ENCODE measurements at regions not wholly inside any gene's neighbourhood (a gene's known extent, or its start where the extent isn't known, plus 50 kb on each side); places are given as distances from the start of the nearest gene placed in this dataset.

GRCh38 chr2:121005453-121005852 is 269.8 kb downstream of the GLI2 start:
- Mint-ChIP-seq H3K4me3 (no peak overlapping the region), H3K36me3 (ENCODE audit: low read depth) (no peaks in the 10 kb centered on the region), H3K27me3 (ENCODE audit: low read depth) (peaks cover 9% of the 10 kb centered on the region), H3K27ac (no peak overlapping the region), H3K4me1 (ENCODE audit: low read depth) (no peaks in the 10 kb centered on the region), H3K9me3 (no peaks in the 10 kb centered on the region)
- DNase-seq, result no peak
- CTCF ChIA-PET, result no interaction called here
- intact Hi-C loops (cut with micrococcal nuclease), result no loop called here

GRCh38 chr2:121006743-121007489 is 271.2 kb downstream of the GLI2 start:
- intact Hi-C loops (cut with micrococcal nuclease), result no loop called here
- Mint-ChIP-seq H3K4me3 (no peak overlapping the region), H3K9me3 (peaks cover 2% of the 10 kb centered on the region), H3K36me3 (ENCODE audit: low read depth) (no peaks in the 10 kb centered on the region), H3K4me1 (ENCODE audit: low read depth) (no peaks in the 10 kb centered on the region), H3K27me3 (ENCODE audit: low read depth) (peaks cover 9% of the 10 kb centered on the region), H3K27ac (no peak overlapping the region)
- no peak for DNase-seq
- CTCF ChIA-PET, result interaction anchor here (1.1 kb wide), 1 partner anchor 10 kb away, joined by 3 read pairs; no protein-coding TSS in a partner anchor

GRCh38 chr2:121007490-121007853 is 271.8 kb downstream of the GLI2 start:
- Mint-ChIP-seq H3K27me3 (ENCODE audit: low read depth) (peaks cover 9% of the 10 kb centered on the region), H3K4me3 (no peak overlapping the region), H3K9me3 (peaks cover 2% of the 10 kb centered on the region), H3K36me3 (ENCODE audit: low read depth) (no peaks in the 10 kb centered on the region), H3K27ac (no peak overlapping the region), H3K4me1 (ENCODE audit: low read depth) (no peaks in the 10 kb centered on the region)
- DNase-seq, result no peak
- CTCF ChIA-PET, result no interaction called here
- intact Hi-C loops (cut with micrococcal nuclease), result no loop called here

GRCh38 chr2:121008975-121009374 is 273.3 kb downstream of the GLI2 start:
- Mint-ChIP-seq H3K27ac (no peak overlapping the region), H3K27me3 (ENCODE audit: low read depth) (peaks cover 9% of the 10 kb centered on the region), H3K9me3 (peaks cover 2% of the 10 kb centered on the region), H3K36me3 (ENCODE audit: low read depth) (no peaks in the 10 kb centered on the region), H3K4me3 (no peak overlapping the region), H3K4me1 (ENCODE audit: low read depth) (no peaks in the 10 kb centered on the region)
- no peak for DNase-seq
- CTCF ChIA-PET, result no interaction called here
- intact Hi-C loops (cut with micrococcal nuclease), result no loop called here

- DNase-seq, result no peak
- Mint-ChIP-seq H3K27ac (no peak overlapping the region), H3K4me1 (ENCODE audit: low read depth) (no peaks in the 10 kb centered on the region), H3K9me3 (peaks cover 2% of the 10 kb centered on the region), H3K27me3 (ENCODE audit: low read depth) (peaks cover 9% of the 10 kb centered on the region), H3K36me3 (ENCODE audit: low read depth) (no peaks in the 10 kb centered on the region), H3K4me3 (no peak overlapping the region)
- CTCF ChIA-PET, result no interaction called here
- intact Hi-C loops (cut with micrococcal nuclease), result no loop called here
Observed at GRCh38 chr2:121010998-121011397, 274.0 kb downstream of the TFCP2L1 start.

- Mint-ChIP-seq H3K4me3 (no peak overlapping the region), H3K4me1 (ENCODE audit: low read depth) (no peaks in the 10 kb centered on the region), H3K27me3 (ENCODE audit: low read depth) (peaks cover 3% of the 10 kb centered on the region), H3K9me3 (peaks cover 2% of the 10 kb centered on the region), H3K27ac (no peak overlapping the region), H3K36me3 (ENCODE audit: low read depth) (no peaks in the 10 kb centered on the region)
- intact Hi-C loops (cut with micrococcal nuclease), result no loop called here
- DNase-seq, result no peak
- CTCF ChIA-PET, result interaction anchor here (1.6 kb wide), 1 partner anchor 65 kb away, joined by 3 read pairs; no protein-coding TSS in a partner anchor
Observed at GRCh38 chr2:121014876-121015275, 270.1 kb downstream of the TFCP2L1 start.

GRCh38 chr2:121015971-121016485 is 269.0 kb downstream of the TFCP2L1 start:
- Mint-ChIP-seq H3K4me1 (ENCODE audit: low read depth) (no peaks in the 10 kb centered on the region), H3K27me3 (ENCODE audit: low read depth) (peaks cover 5% of the 10 kb centered on the region), H3K9me3 (peaks cover under 1% of the 10 kb centered on the region), H3K27ac (no peak overlapping the region), H3K4me3 (no peak overlapping the region), H3K36me3 (ENCODE audit: low read depth) (no peaks in the 10 kb centered on the region)
- no peak for DNase-seq
- CTCF ChIA-PET, result interaction anchor here (1.4 kb wide), 1 partner anchor 10 kb away, joined by 3 read pairs; no protein-coding TSS in a partner anchor
- intact Hi-C loops (cut with micrococcal nuclease), result no loop called here

GRCh38 chr2:121017396-121017795 is 267.6 kb downstream of the TFCP2L1 start:
- H3K4me1 Mint-ChIP-seq (ENCODE audit: low read depth), result no peaks in the 10 kb centered on the region
- intact Hi-C loops (cut with micrococcal nuclease), result no loop called here
- H3K27me3 Mint-ChIP-seq (ENCODE audit: low read depth), result peaks cover 5% of the 10 kb centered on the region
- H3K27ac Mint-ChIP-seq, result no peak overlapping the region
- CTCF ChIA-PET, result interaction anchor here (1.4 kb wide), 1 partner anchor 11 kb away, joined by 3 read pairs; no protein-coding TSS in a partner anchor
- no peaks in the 10 kb centered on the region for H3K9me3 Mint-ChIP-seq
- no peak overlapping the region for H3K4me3 Mint-ChIP-seq
- H3K36me3 Mint-ChIP-seq (ENCODE audit: low read depth), result no peaks in the 10 kb centered on the region
- DNase-seq, result no peak

- H3K27ac Mint-ChIP-seq, result no peak overlapping the region
- H3K36me3 Mint-ChIP-seq (ENCODE audit: low read depth), result no peaks in the 10 kb centered on the region
- peaks cover 5% of the 10 kb centered on the region for H3K27me3 Mint-ChIP-seq (ENCODE audit: low read depth)
- intact Hi-C loops (cut with micrococcal nuclease), result no loop called here
- DNase-seq, result no peak
- H3K4me1 Mint-ChIP-seq (ENCODE audit: low read depth), result no peaks in the 10 kb centered on the region
- no peaks in the 10 kb centered on the region for H3K9me3 Mint-ChIP-seq
- CTCF ChIA-PET, result no interaction called here
- no peak overlapping the region for H3K4me3 Mint-ChIP-seq
Observed at GRCh38 chr2:121018136-121019061, 266.6 kb downstream of the TFCP2L1 start.

GRCh38 chr2:121019071-121019470 is 265.9 kb downstream of the TFCP2L1 start:
- H3K27ac Mint-ChIP-seq, result no peak overlapping the region
- DNase-seq, result no peak
- CTCF ChIA-PET, result no interaction called here
- H3K27me3 Mint-ChIP-seq (ENCODE audit: low read depth), result peaks cover 5% of the 10 kb centered on the region
- H3K36me3 Mint-ChIP-seq (ENCODE audit: low read depth), result no peaks in the 10 kb centered on the region
- H3K4me3 Mint-ChIP-seq, result no peak overlapping the region
- intact Hi-C loops (cut with micrococcal nuclease), result no loop called here
- no peaks in the 10 kb centered on the region for H3K4me1 Mint-ChIP-seq (ENCODE audit: low read depth)
- no peaks in the 10 kb centered on the region for H3K9me3 Mint-ChIP-seq

- CTCF ChIA-PET, result no interaction called here
- DNase-seq, result no peak
- Mint-ChIP-seq H3K27me3 (ENCODE audit: low read depth) (peaks cover 5% of the 10 kb centered on the region), H3K36me3 (ENCODE audit: low read depth) (no peaks in the 10 kb centered on the region), H3K27ac (no peak overlapping the region), H3K4me1 (ENCODE audit: low read depth) (no peaks in the 10 kb centered on the region), H3K9me3 (no peaks in the 10 kb centered on the region), H3K4me3 (no peak overlapping the region)
- intact Hi-C loops (cut with micrococcal nuclease), result no loop called here
Observed at GRCh38 chr2:121019756-121020155, 265.2 kb downstream of the TFCP2L1 start.

- Mint-ChIP-seq H3K9me3 (no peaks in the 10 kb centered on the region), H3K27ac (no peak overlapping the region), H3K36me3 (ENCODE audit: low read depth) (no peaks in the 10 kb centered on the region), H3K4me1 (ENCODE audit: low read depth) (no peaks in the 10 kb centered on the region), H3K27me3 (ENCODE audit: low read depth) (peaks cover 5% of the 10 kb centered on the region), H3K4me3 (no peak overlapping the region)
- intact Hi-C loops (cut with micrococcal nuclease), result no loop called here
- CTCF ChIA-PET, result no interaction called here
- DNase-seq, result no peak
Observed at GRCh38 chr2:121021685-121022084, 263.3 kb downstream of the TFCP2L1 start.

Data from activated naive CD4-positive, alpha-beta T cell treated with anti-CD3 and anti-CD28 coated beads for 36 hours (primary cell).